Bronchial epithelial cell (primary cell): ENCODE measurements at regions not wholly inside any gene's neighbourhood (a gene's known extent, or its start where the extent isn't known, plus 50 kb on each side); places are given as distances from the start of the nearest gene placed in this dataset.

ENCODE experiments used
- DNase-seq: peaks from one replicate; pipeline ENCODE4 v3.0.0-alpha.2; 2010; ENCODE audit warnings: low read depth
- FAIRE-seq: peaks from 2 replicates; lab custom pipeline; 2011; peaks lifted over from hg19 to GRCh38; lab: Jason Lieb, UNC
- H3K27me3 ChIP-seq: 2 replicates; pipeline ENCODE4 v1.5.1; 2011; ENCODE audit warnings: low read length; ENCODE audit not compliant: control insufficient read depth, insufficient read depth
- H3K36me3 ChIP-seq: 2 replicates; pipeline ENCODE4 v1.5.1; 2011; ENCODE audit warnings: low read length; ENCODE audit not compliant: control insufficient read depth, insufficient read depth
- H3K4me3 ChIP-seq: 2 replicates; pipeline ENCODE4 v1.5.1; 2011; ENCODE audit warnings: mild to moderate bottlenecking, low read depth, low read length, control low read depth
- TF ChIP-seq, protein P1 (sequence below): IDR thresholded peaks from 2 replicates; pipeline ENCODE4 v1.5.1; 2011; ENCODE audit warnings: mild to moderate bottlenecking, moderate library complexity, low read length, control low read depth, inconsistent platforms; ENCODE audit not compliant: insufficient read depth, severe bottlenecking

DNA sequence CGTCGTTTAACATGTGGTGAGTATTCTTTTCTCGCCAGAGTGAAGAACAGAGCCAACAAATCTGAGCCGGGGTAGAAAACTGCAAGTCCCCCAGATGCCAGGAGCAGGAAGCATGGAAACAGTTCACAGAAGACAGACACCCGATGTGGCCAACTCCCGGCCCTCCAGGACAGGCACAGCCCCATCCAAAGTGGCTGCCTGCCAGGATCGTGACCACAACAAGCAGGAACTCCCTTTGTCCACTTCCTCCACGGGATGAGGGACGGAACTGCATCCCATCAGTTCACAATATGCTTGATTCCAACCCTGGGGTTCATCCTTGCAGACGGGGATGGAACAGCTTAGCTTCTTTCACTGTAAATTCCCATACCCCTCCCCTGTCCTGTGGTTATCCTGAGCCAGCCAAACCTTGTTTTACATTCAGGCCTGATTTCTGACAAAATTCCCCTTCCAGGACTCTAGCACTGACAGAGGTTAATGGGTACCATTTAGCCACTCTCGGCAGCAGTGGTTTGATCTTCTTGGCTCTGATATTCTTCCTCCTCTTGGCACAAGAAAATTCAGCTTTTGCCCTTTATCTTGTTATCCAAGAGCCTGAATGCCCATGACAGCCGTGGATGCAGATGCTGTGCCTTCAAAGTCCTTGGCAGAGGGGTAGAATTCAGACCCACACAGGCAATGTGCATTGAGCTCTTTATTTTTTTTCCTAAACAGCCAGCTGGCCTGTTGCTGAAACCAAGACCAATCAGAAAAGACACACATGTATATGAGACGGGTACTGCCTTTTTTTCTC, 105.5 kb upstream of the FAM204A start:
- H3K27me3 ChIP-seq: peaks cover 5% of the 10 kb centered on the region
- no peak for DNase-seq
- H3K36me3 ChIP-seq: no peaks in the 10 kb centered on the region
- FAIRE-seq: no peak
- no peak overlapping the region for H3K4me3 ChIP-seq
- TF ChIP-seq, protein P1, sequence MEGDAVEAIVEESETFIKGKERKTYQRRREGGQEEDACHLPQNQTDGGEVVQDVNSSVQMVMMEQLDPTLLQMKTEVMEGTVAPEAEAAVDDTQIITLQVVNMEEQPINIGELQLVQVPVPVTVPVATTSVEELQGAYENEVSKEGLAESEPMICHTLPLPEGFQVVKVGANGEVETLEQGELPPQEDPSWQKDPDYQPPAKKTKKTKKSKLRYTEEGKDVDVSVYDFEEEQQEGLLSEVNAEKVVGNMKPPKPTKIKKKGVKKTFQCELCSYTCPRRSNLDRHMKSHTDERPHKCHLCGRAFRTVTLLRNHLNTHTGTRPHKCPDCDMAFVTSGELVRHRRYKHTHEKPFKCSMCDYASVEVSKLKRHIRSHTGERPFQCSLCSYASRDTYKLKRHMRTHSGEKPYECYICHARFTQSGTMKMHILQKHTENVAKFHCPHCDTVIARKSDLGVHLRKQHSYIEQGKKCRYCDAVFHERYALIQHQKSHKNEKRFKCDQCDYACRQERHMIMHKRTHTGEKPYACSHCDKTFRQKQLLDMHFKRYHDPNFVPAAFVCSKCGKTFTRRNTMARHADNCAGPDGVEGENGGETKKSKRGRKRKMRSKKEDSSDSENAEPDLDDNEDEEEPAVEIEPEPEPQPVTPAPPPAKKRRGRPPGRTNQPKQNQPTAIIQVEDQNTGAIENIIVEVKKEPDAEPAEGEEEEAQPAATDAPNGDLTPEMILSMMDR: no peak

DNA sequence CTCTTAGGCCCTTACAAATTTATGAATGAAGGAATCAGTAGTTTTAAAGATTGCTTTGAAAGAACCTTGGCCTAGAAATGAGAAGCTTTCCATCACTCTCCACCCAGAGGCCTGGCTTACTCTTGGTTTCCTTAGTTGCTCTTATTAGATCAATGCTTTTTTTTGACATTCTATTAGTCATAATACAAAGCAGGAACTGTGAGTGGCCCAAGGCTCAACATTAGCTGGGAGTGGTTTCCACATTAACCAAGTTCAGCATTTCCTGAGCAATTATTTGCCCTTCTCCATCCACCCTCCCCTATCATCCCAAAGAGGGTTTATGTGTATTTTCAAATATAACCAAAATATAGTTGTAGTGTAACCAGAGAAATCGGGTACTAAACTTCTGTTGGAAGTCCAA, 103.4 kb upstream of the FAM204A start:
- H3K4me3 ChIP-seq: no peak overlapping the region
- FAIRE-seq (no peak), DNase-seq (peak; percentile 48)
- peaks cover 5% of the 10 kb centered on the region for H3K27me3 ChIP-seq
- no peaks in the 10 kb centered on the region for H3K36me3 ChIP-seq
- TF ChIP-seq, protein P1: no peak

DNA sequence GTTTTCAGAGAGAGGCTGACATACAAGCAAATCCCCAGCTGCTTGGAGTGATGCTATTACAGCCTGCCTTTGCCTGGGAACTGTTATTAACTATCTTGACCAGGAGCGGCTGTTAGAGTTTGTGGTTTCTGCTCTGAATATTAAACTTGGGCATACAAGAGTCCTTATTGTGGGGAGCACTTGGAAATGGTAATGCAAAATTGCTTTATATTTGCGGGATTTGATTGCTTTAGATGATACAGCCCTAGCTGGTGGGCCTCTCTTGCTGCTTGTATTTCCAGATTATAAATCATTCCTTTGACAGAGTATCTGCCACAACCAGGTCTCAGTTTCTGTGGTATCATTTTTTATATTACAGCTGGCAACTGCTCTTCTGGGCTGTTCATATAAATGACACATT, 101.9 kb upstream of the FAM204A start:
- H3K36me3 ChIP-seq: no peaks in the 10 kb centered on the region
- peaks cover 5% of the 10 kb centered on the region for H3K27me3 ChIP-seq
- H3K4me3 ChIP-seq: no peak overlapping the region
- no peak for FAIRE-seq
- DNase-seq: no peak
- TF ChIP-seq, protein P1: no peak

DNA sequence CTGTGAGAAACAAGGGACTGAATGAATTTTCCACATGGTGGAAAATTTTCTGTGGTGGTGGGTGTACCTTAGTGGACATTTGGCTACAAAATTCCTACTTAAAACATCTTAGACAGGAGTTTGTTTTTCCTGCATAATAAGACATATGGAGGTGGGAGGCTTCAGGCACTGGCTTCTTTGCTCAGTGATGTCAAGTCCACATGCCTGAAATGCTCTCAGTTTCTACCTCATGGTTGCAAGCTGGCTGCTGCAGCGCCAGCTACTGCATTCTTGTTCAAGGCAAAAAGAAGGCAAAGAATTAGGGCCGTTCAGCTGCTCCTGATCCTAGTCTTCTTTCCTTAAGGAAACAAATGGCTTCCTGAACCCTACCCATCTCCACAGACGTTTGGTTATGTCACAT, 99.9 kb upstream of the FAM204A start:
- DNase-seq (no peak), FAIRE-seq (no peak)
- TF ChIP-seq, protein P1: no peak

DNA sequence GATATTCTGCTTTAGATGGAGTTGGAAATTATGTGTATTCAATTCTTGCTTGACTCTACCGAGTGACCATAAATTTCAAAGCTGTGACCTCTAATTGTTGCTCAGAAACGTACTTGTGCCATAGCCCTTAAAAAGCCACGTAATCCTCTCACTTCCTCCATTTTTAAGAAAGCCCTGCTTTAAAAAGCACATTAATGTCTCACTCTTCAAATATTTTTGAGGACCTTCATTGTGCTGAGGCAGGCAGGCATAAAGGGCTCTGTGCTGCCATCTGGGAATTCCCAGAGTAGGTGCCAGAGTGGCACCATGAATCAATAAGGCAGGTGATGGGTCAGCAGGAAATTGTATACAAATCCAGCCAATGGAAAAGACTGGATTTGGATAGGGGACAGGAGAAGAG, 97.7 kb upstream of the FAM204A start:
- H3K4me3 ChIP-seq: no peak overlapping the region
- DNase-seq: no peak
- FAIRE-seq: no peak
- TF ChIP-seq, protein P1: no peak
- H3K27me3 ChIP-seq: no peaks in the 10 kb centered on the region
- H3K36me3 ChIP-seq: no peaks in the 10 kb centered on the region

More for the DNA sequence above, 99.9 kb upstream of the FAM204A start:
- Histone ChIP-seq H3K36me3 (no peaks in the 10 kb centered on the region), H3K27me3 (no peaks in the 10 kb centered on the region), H3K4me3 (no peak overlapping the region)
